Medulla oblongata (tissue), 1 donor: ENCODE measurements at regions not wholly inside any gene's neighbourhood (a gene's known extent, or its start where the extent isn't known, plus 50 kb on each side); places are given as distances from the start of the nearest gene placed in this dataset.

Source experiments
- DNase-seq: peaks from one replicate; pipeline ENCODE4 v3.0.0-alpha.2; 2015; ENCODE audit errors: extremely low spot score

DNA sequence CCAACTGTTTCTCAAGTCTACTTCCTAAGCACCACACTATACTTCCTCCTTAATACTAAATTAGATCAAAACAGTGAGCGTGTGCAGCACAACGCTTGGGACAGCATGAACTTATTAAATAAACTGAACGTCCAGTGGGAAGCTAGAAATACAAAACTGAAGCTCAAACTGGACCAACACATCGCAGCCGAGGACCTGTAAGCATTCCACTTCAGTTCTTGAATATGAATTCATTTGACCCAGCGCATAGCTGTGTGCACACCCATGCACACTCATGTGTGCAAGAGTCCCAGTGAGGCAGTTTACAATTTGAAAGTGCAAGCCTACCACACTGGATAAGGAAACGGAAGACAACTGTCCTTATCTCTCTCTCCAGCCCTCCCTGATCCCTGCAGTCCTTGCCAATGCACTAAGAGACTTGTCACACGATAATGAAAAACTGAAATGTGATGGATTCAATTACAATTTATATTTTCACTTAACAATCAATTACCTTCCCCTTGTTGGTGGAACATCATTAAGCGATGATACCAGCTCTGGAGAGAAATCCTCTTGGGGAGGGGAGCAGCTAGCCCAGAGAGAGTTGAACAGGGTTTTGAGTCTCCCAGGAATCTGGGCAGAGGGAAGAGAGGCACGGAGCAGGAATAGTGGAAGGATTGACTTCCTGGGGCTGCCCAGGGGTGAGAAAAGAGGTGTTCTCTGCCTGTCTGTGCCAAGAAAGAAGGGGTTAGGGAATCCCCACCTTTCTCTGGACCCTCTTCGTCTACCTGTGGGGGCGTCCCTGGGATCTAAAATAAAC lies 186.5 kb upstream of the KLHL29 start:
- DNase-seq, result no peak

DNA sequence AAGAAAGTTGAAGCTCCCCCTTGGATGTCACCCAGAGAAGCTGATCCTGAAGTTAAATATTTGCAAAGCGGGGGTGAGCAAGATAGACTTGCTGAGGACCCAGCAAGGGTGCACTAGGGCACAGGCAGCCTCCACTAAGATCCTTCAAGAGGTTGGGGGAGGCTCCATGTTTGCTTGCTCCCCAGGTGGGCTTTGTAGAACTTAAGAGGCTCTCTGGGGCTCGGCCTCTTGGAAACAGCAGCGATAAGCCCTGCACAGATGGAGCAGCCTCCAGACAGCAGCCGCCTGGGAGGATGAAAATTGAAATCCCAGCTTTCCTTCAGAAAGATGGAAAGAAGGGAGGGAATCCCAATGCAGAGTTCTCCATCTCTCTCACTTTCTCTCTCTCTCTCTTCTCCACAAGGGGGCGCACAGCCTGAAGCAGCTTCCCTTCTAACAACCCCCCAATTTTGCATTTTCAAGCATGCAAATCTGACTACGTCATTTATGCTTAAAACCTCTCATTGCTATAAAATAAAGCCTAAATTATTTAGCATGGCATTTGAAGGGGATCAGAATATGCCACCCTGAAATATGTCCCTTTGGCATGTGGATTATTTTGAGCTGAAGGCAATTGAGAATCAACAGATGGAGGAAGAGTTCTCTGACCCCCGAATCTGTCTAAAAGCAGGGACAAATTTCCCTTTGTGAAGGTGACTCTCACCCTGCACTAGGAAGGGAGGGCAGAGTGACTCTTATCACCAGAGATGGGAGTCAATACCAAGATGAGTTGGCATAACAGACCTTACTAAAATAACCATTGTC lies 185.7 kb upstream of the KLHL29 start:
- DNase-seq, result no peak

DNA sequence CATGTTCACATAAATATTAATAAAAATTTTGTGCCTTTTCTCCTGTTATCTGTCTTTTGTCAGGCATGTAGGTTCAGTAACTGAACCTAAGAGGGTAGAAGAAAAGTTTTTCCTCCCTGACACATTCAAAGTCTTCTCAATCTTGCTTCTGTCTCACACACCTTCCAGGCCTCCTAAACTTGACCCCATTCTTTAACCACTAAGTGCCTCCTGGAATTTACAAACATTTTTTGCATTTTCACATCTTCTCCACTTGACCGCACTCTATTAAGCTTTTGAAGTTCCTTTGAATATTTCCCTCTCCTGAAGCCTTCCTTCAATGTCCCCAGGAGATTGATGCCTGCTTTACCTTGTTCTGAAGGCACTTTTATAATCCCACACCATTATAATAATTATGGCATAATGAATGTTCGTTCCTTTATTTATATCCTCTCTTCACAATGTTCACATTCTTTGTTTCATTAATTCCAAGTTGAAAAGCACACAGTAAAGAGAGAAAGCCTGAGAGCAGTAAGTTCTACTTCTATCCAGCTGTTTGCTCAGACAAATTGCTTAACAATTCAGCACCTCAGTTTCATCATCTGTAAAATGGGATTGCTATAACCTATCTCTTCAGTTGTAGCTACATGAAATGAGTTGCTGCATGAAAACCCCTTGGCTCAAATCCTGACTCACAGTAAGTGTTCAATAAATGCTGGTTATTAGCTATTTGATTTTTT lies 184.8 kb upstream of the KLHL29 start:
- DNase-seq, result no peak

DNA sequence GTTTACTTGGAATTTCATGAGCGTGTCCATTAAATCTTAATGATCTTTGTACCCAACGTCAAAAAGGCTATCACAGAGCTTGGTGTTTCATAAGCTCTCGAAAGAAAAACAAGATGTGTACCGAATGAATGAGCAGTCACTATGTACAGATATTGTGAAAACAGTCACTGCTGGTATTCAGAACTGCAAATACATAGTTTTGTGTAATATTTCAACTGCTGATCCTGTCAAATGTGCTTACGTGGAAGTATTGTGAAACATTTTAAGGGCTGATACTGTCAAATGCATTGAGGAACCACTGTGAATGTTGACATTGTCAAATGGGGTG lies 184.2 kb upstream of the KLHL29 start:
- no peak for DNase-seq

DNA sequence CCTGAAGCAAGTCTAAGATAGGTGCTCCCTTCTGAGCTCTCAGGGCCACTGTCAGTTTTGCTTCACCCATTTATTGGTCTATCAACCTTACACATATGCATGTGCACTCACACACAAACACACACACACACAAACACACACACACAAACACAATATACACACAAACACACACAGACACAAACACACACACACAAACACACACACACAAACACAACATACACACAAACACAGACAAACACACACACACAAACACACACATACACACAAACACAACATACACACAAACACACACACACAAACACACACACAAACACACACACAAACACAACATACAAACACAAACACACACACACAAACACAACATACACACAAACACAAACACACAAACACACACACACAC lies 181.6 kb upstream of the KLHL29 start:
- DNase-seq, result no peak

DNA sequence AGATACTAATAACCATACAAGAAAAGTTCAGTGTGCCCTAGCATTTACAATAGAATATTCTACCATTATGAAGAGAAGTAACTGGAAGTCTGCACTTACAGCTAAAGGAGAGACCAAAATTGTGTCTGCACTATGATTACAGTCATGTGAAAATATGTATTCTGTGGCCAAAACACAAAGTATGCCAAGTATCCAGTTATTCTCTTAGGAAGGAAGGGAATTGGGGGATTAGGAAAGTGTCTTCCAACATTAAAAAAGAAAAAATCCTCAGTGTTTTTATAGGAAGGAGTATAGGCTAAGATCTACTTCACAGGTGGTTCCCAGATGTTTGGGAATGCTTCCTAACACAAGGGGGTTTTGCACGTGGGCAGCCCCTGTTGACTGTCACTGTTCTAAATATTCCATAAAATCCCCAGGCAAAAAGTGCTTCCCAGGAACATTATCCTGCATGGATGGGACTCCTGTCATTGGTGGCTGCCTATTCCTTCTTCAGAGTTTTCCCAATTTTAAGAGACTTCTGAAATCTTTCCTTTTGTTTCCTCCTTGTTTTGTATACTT lies 180.2 kb upstream of the KLHL29 start:
- DNase-seq, result no peak

DNA sequence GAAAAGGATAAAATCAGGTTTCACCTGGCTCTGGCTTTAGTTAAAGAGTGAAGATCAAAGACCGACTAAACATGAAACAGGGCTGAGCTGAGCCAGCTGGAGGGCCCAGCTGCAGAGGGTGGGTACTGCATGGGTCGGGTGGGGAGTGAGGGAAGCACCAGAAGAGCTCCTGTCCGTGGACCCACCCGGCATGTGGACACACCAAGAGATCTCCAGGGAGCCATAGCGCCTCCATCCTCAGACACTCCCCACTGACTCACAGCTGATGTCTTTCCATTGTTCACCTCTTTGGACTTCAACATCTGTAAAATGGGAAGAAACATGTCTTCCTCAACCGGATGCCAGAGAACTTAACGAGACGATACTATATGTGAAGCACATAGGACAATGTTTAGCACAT lies 178.3 kb upstream of the KLHL29 start:
- no peak for DNase-seq

DNA sequence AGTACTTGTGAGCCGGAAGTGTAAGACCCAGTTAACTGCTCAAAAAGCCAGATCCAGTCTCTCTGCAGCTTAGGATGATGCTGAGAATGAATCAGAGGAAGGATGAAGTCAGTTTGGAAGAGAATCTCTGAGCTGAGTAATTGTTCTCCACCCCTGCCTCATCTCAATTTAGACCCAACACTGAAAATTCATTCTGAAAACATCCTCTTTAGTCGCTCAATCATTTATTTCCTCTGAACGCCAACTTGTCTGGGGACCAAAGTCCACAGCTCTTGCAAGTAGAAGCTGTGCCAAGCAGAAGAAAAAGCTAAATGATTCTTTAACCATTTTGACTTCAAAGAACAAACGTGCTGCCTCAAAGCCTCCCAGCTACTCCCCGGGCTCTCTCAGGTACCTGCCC lies 177.1 kb upstream of the KLHL29 start:
- no peak for DNase-seq

DNA sequence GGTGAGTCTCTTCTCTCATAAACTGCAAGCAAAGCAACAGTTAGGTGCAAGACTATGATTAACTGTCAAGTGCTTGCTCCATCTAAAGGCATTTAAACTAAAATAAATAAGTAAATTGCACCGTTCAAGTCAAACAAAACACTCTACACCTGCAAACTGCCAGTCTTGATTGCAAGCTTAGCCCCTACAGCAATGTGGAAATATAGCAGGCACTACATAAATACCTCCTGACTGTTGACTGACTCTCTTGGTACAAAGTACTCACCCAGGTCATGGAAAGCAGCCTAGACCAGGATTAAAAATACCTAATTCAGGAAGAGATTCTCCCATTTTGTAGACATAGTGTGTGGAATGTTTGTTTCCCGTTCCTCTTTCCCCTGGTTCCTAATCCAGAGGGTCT lies 176.6 kb upstream of the KLHL29 start:
- DNase-seq, result no peak

DNA sequence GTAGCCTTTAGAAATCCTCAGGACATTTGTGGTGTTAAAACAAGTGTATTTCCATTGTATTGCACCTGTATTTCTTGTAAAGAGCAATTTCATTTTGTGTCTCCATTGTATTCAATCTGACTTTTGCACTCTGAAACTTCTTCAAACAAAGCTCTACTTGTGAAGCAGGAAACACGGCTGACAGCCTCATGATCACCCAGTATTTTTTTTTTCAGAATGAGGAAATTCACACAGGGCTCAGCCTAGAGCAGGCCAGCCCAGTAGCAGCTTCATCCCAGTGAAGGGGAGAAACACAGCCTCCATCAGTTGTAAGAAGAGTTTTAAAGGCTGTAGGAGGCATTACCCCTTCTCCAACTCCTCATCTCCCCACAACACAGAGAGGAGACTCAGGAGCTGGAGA lies 175.9 kb upstream of the KLHL29 start:
- DNase-seq, result peak; percentile 8

DNA sequence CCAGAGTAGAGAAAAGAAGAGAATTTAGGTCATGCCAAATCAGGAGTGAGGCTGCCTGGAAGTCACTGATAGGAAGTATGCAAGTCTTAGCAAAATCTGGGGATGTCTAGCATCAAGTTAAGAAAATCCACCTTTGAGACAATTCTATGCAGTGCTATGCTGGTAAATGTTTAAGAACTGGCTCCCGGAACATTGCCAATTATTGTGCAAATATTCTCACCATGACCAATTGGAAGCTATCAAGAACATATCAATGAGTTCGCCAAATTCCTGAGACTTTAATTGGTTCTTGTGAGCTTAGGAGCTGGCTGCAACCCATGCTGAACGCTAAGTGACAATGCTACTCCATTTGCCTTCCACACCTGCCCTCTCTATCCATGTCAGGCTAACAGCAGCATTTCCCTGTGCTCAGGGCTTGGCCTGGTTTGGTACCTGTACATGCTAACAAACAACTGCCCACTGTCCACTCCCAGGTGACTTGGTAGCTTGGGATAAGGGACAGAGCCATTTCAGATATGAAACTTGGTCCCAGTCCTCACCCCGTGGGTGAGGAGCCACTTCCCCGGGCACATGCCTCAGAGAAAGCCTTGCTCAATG lies 172.9 kb upstream of the KLHL29 start:
- no peak for DNase-seq

DNA sequence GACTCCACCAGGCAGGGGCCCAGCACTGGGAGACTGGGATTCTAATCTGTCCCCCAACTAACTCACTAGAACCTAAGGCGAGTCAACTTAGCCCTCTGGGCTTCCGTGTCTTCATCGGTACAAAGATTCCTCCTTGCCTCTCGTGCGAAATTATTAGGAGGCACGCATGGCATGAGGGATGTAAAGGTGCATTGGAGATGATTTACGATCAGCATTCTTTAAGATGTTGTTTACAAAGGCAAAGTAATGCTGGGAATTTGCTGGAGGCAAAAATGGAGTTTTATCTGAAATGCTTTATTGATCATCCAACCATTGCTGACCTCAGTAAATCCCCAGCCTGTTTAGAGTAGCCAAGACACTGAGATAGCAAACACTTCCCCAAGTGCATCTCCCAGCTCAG lies 171.8 kb upstream of the KLHL29 start:
- no peak for DNase-seq

DNA sequence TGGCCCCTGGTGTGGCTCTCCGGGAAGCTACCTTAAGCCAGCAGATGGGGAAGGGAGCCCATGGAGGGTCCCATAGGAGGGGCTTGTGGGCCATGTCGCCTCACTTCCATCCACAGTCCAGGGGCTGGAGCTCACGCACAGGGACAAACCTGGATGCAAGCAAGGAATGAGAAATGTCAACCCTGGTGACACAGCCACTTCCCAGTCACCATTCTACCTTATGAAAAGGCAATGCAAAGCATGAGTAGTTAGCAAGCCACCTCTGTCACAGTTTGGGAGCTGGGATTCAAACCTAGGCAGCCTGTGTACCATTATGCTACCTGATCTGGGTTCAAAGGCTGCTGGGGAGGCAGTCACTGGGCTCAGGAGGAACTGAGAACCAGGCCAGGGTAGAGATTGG lies 170.0 kb upstream of the KLHL29 start:
- DNase-seq, result no peak

DNA sequence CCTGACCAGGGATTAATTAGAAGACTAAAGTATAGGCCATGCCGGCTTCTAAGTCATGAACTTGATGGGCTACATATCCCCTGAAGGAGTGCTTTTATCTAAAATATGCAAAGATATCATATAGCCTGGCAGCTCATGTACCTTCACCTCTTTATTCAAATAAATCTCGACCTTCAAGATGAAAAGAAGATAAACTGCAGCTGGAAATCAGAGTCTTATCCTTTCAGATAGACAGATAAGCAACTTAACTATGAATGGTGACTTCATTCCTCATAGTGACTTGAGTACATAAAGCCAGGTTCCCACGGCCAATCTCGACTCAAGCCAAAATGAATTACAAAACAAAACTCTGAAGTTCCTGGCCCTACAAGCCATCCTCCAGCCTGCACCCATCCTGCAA lies 165.3 kb upstream of the KLHL29 start:
- DNase-seq, result no peak

DNA sequence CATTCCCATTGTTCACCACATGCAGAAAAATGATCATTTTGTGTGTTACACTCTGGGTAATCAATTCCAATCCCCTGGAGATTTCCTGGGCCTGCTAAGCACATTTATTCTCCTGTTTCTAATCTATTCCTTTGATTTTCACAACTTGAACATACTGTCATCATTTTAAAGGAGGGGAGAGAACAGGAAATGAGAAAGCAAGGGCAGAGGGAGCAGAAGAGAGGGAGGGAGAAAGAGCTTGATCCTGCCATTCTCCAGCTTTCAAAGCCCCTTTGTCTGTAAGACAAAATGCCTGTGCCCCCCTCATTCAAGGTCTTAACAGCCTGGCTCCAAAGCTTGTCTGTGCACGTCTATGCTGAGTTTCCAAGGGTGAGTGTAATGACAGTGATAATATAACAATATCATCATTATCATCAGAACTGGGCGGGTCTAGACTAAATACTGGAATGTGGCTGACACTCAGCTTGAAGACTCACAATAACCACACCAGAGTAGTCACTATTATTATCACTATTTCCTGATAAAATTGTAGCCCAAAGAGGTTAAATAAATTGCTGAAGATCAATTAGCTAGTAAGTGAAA lies 164.4 kb upstream of the KLHL29 start:
- DNase-seq, result no peak

DNA sequence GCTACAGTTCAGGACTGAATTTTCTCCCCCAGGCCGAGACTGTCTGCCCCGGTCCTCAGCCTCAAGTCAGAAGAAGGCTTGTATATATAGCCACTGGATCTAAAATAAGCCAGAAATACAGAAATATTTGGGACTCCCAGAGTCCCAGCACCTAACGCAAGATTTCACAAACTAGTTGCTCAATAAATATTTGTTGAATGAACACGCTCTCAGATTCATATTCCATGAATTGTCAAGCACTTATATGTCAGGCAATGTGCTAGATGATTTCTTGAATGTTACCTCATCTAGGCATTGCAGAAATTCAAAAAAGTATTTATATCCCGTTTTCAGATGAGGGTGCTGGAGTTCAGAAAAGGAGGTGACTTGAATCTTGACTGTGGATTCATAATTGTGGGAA lies 163.7 kb upstream of the KLHL29 start:
- no peak for DNase-seq

DNA sequence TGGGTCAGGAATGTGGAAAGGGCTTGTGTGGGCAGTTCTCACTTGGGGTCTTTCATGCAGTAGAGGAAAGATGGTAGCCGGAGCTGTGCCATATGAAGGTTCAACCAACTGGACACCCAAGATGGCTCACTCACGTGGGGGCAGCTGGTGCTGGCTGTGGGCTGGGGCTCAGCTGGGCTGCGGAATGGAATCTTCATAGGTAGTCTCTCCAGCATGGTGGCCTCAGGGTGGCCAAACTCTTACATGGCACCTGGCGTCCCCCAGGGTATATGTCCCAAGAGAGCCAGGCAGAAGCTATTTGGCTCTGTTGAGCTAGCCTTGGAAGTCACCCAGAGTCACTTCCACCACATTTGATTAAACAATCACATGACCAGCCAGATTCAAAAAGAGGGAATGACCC lies 163.1 kb upstream of the KLHL29 start:
- no peak for DNase-seq

DNA sequence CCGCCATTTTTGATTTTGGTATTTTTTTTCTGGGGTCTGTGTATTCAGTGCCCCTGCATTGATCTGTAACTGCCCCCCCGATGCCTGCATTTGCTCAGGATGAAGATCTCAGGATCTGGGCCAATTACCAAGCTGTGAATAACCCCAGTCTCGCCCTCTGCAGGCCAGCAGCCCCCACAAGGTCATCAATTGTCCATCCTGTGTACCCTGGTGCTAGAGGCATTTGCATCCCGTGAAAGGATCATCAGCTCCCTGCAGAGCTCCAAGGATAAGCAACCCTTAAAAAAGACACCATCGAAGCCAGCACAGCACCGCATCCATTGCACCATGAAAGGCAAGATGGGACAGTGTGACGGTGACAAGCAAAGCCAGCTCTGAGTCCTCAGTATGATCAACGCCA lies 154.1 kb upstream of the KLHL29 start:
- no peak for DNase-seq

DNA sequence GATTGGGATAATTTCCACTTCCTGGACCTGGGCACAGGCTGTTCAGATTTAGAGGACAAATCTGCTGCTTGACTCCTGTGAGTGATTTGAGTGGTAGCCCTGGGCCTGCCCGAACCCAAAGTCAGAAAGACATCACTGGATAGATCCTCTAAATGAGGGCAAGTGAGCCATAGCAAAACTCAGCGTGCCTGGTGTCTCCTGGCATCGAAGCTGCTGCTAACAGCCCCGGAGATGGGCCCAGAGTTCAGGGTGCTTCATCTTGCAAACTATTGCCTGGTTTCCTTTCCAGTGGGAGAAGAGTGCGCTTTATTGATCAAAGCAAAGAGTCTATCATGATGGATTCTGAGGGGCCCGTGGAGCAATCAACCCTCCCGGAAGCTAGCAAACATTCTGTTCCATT lies 153.1 kb upstream of the KLHL29 start:
- DNase-seq, result no peak

DNA sequence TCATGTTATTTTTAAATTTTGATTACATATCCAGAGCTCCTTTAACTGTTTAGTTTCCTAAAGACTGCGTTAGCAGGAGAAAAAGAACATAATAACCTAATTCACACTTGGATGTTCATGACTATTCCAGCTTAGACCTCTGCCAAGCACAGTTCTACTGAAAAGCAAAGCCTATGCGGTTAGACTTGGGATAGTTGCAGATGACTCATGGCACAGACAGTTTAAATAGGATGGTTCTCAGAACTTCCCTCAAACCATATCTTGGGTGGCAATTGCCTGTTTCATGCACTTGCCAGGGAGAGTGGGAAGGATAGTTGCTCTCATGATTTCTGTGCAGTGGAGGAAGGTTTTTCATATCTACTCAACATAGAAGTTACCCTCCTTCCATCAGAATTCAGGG lies 149.7 kb upstream of the KLHL29 start:
- no peak for DNase-seq

DNA sequence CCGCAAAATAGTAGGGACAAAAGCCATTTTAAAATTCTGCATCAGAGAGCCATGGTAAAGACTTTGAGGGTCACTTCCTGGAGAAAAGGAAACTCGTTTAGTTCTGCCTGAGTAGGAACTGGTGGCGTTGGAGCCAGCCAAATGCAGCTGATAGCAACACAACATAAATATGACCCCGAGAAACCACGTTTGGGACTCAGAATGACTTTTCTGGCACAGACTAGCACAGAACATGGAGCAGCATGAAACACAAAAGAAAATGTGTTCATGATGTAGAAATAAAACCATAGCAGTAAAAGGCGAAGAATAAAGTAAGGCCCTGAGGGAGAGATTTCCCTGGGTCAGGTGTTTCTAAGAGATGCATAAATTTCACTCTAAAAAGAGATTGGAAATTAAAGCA lies 149.2 kb upstream of the KLHL29 start:
- DNase-seq, result no peak

DNA sequence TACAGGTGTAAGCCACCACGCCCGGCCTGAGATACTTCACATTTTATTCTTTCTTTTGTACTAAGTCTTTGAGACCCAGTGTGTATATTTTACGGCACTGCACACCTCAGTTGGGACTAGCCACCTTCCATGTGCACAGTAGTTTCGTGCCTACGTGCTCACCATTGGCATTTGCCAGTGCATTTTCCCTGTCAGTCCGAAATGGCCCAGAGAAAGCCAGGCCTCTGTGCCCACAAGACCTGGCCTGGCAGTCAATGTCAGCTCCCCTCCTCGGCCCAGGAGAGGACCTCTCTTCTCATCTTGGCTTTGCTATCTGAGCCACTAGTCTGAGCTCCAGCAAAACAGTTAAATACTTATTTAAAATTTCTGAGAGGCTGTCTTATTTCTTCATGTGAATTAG lies 147.8 kb upstream of the KLHL29 start:
- no peak for DNase-seq
